CD4-positive, alpha-beta T cell (primary cell): ENCODE measurements at regions not wholly inside any gene's neighbourhood (a gene's known extent, or its start where the extent isn't known, plus 50 kb on each side); places are given as distances from the start of the nearest gene placed in this dataset.

Source experiments
- ATAC-seq: fragments of 200-7000 bp; cut with Tn5 transposase; one replicate; pipeline ENCODE4 v1.10.0; 2022; ENCODE audit warnings: mild to moderate bottlenecking; ENCODE audit not compliant: poor library complexity
- CTCF ChIA-PET: fragments of 350-600 bp; sonication (Branson Sonifier 250); formaldehyde crosslinking; loops from one replicate; lab custom pipeline; 2021; ENCODE audit warnings: antibody characterized with exemption, inconsistent platforms; lab: Charles Lee
- POLR2A ChIA-PET: fragments of 350-600 bp; sonication (Branson Sonifier 250); formaldehyde crosslinking; loops from one replicate; lab custom pipeline; 2021; ENCODE audit warnings: antibody characterized with exemption, inconsistent platforms; lab: Charles Lee
- DNase-seq, 14 experiments: peaks; one replicate each; pipeline ENCODE4 v3.0.0-alpha.2; 2013 to 2020; ENCODE audit warnings: mixed read lengths in 2 of 14
- H3K27ac ChIP-seq, 2 donors: one replicate each; pipeline versions ENCODE4 v1.5.1 to v1.7.0; 2013; ENCODE audit warnings: low read length in 2 of 2, low read depth in 1 of 2, mild to moderate bottlenecking in 1 of 2
- H3K27me3 ChIP-seq, 2 experiments: 1 replicate in 1 of 2; 2 replicates in 1 of 2; pipeline versions ENCODE4 v1.6.1 to v1.7.0; 2013; ENCODE audit warnings: low read length in 2 of 2, control low read depth in 1 of 2, mild to moderate bottlenecking in 1 of 2, moderate library complexity in 1 of 2; ENCODE audit not compliant: insufficient read depth in 2 of 2, control insufficient read depth in 1 of 2
- H3K36me3 ChIP-seq: one replicate; pipeline ENCODE4 v1.6.1; 2013; ENCODE audit warnings: low read length, control low read depth; ENCODE audit not compliant: insufficient read depth
- H3K4me1 ChIP-seq: one replicate; pipeline ENCODE4 v1.6.1; 2013; ENCODE audit warnings: low read length, control low read depth; ENCODE audit not compliant: insufficient read depth
- H3K4me3 ChIP-seq: one replicate; pipeline ENCODE4 v1.5.1; 2013; ENCODE audit warnings: mild to moderate bottlenecking, low read length, moderate library complexity
- H3K9me3 ChIP-seq, 2 experiments: 1 replicate in 1 of 2; 2 replicates in 1 of 2; pipeline versions ENCODE4 v1.6.1 to v1.7.0; 2013; ENCODE audit warnings: low read length in 2 of 2, mild to moderate bottlenecking in 2 of 2, control low read depth in 1 of 2, moderate library complexity in 1 of 2; ENCODE audit not compliant: control insufficient read depth in 1 of 2, insufficient read depth in 1 of 2
- H3K27ac Mint-ChIP-seq: one replicate; pipeline ENCODE4 v1.8.0; 2020; ENCODE audit warnings: mixed read lengths
- H3K27me3 Mint-ChIP-seq: one replicate; pipeline ENCODE4 v1.8.0; 2021; ENCODE audit warnings: mixed read lengths
- H3K36me3 Mint-ChIP-seq: one replicate; pipeline ENCODE4 v1.8.0; 2021; ENCODE audit warnings: low read depth, mixed read lengths
- H3K4me1 Mint-ChIP-seq: one replicate; pipeline ENCODE4 v1.8.0; 2021; ENCODE audit warnings: low read depth, mixed read lengths
- H3K4me3 Mint-ChIP-seq: one replicate; pipeline ENCODE4 v1.8.0; 2020; ENCODE audit warnings: mild to moderate bottlenecking, mixed read lengths
- H3K9me3 Mint-ChIP-seq: one replicate; pipeline ENCODE4 v1.8.0; 2020; ENCODE audit warnings: mixed read lengths
- intact Hi-C, 2 experiments: fragments of 100-400 bp; cut with DNase I in 1 of 2; cut with micrococcal nuclease in 1 of 2; formaldehyde crosslinking; loops; one replicate each; pipeline versions ENCODE4 v1.15.1 to v1.9.0; 2023 to 2025; cut with DNase I, micrococcal nuclease
- TF ChIP-seq, protein P1 (sequence below): fragments of 200-600 bp; IDR thresholded peaks from one replicate; pipeline ENCODE4 v1.8.0; 2022; ENCODE audit warnings: antibody characterized with exemption, mild to moderate bottlenecking

DNA sequence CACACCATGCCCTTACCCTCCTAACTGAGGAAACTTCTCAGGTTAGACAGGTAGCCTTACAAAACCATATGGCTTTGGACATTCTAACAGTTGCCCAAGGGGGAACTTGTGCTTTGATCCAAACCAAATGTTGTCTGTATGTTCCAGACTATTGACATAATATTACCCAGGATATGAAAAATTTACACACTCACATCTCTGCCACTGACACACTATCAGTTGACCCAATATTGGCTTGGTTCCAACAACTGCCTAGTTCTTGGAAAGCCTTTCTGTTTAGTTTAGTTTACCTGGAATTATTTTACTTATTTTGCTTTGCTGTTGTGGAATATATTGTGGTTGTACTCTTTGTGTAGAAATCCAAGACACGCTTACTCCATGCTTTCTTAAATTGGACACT lies 178.4 kb downstream of the RNF152 start:
- Histone ChIP-seq H3K9me3 (no peaks in the 10 kb centered on the region), H3K36me3 (no peaks in the 10 kb centered on the region), H3K27me3 (no peaks in the 10 kb centered on the region), H3K27ac (no peak overlapping the region), H3K4me3 (no peak overlapping the region), H3K4me1 (no peaks in the 10 kb centered on the region)
- peaks cover 21% of the 10 kb centered on the region for H3K27me3 Mint-ChIP-seq
- ChIA-PET CTCF (no interaction called here), POLR2A (no interaction called here)
- TF ChIP-seq, protein P1, sequence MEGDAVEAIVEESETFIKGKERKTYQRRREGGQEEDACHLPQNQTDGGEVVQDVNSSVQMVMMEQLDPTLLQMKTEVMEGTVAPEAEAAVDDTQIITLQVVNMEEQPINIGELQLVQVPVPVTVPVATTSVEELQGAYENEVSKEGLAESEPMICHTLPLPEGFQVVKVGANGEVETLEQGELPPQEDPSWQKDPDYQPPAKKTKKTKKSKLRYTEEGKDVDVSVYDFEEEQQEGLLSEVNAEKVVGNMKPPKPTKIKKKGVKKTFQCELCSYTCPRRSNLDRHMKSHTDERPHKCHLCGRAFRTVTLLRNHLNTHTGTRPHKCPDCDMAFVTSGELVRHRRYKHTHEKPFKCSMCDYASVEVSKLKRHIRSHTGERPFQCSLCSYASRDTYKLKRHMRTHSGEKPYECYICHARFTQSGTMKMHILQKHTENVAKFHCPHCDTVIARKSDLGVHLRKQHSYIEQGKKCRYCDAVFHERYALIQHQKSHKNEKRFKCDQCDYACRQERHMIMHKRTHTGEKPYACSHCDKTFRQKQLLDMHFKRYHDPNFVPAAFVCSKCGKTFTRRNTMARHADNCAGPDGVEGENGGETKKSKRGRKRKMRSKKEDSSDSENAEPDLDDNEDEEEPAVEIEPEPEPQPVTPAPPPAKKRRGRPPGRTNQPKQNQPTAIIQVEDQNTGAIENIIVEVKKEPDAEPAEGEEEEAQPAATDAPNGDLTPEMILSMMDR = no peak
- no peaks in the 10 kb centered on the region for H3K4me1 Mint-ChIP-seq
- no peaks in the 10 kb centered on the region for H3K9me3 Mint-ChIP-seq
- H3K4me3 Mint-ChIP-seq = no peak overlapping the region
- ATAC-seq (no peak), DNase-seq (no peak)
- H3K36me3 Mint-ChIP-seq = no peaks in the 10 kb centered on the region
- no peak overlapping the region for H3K27ac Mint-ChIP-seq
- intact Hi-C loops = no loop called here

DNA sequence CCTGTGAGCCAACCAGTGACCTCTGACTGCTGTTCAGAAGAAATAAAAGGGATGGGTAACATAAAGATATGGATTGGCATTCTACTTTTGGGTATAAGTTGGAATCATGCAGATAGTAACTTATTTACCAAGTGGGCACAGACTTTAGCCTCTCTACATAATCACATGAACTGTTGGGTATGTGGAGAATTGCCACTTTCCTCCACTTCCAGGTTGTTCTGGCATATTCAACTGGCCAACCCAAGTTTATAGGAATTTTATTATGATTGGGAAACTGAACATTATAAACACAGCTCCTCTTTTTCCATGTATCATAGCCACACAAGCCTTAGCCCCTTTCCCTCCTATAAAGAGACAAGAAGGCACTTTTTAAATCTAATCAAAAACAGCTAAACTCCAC lies 179.3 kb downstream of the RNF152 start:
- ChIA-PET POLR2A (no interaction called here), CTCF (no interaction called here)
- no peak overlapping the region for H3K27ac Mint-ChIP-seq
- Histone ChIP-seq H3K36me3 (no peaks in the 10 kb centered on the region), H3K27me3 (no peaks in the 10 kb centered on the region), H3K4me1 (no peaks in the 10 kb centered on the region), H3K4me3 (no peak overlapping the region), H3K27ac (no peak overlapping the region), H3K9me3 (no peaks in the 10 kb centered on the region)
- H3K27me3 Mint-ChIP-seq = peaks cover 14% of the 10 kb centered on the region
- intact Hi-C loops = no loop called here
- TF ChIP-seq, protein P1 = no peak
- H3K4me3 Mint-ChIP-seq = no peak overlapping the region
- H3K36me3 Mint-ChIP-seq = no peaks in the 10 kb centered on the region
- DNase-seq = no peak
- H3K9me3 Mint-ChIP-seq = no peaks in the 10 kb centered on the region
- no peaks in the 10 kb centered on the region for H3K4me1 Mint-ChIP-seq
- no peak for ATAC-seq

DNA sequence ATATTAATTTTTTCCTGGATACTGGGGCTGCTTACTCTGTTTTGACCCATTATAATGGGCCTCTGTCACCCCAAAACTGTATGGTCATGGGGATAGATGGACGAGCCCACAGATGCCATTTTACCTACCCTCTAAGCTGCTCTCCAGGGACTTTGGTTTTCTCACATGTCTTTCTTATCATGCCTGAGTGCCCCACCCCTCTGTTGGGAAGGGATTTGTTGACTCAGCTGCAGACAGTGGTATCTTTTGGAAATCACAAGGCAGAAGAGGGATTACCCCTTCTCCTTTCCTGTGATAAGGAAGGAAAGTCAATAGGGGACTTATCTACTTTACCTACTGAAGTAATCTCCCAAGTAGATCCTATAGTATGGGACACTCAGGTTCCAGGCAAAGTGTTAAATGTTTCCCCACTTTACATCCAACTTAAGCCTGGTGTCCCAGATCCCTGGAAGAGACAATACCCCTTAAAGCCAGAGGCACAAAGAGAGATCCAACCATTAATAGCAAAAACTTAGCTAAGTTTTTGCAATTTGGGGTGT lies 182.7 kb downstream of the RNF152 start:
- H3K4me3 Mint-ChIP-seq = no peak overlapping the region
- intact Hi-C loops = no loop called here
- no peaks in the 10 kb centered on the region for H3K9me3 Mint-ChIP-seq
- no peak for DNase-seq
- H3K27me3 ChIP-seq = peaks cover 0 to 7% of the 10 kb centered on the region in 2 experiments
- no peak overlapping the region for H3K27ac ChIP-seq
- ATAC-seq = no peak
- no peaks in the 10 kb centered on the region for H3K36me3 Mint-ChIP-seq
- H3K4me3 ChIP-seq = no peak overlapping the region
- CTCF ChIA-PET = interaction anchor here (1.1 kb wide), 1 partner anchor 8 kb away, joined by 3 read pairs; no protein-coding TSS in a partner anchor
- no peaks in the 10 kb centered on the region for H3K4me1 ChIP-seq
- H3K27ac Mint-ChIP-seq = no peak overlapping the region
- H3K4me1 Mint-ChIP-seq = no peaks in the 10 kb centered on the region
- TF ChIP-seq, protein P1 = no peak
- no peaks in the 10 kb centered on the region for H3K36me3 ChIP-seq
- no peaks in the 10 kb centered on the region for H3K9me3 ChIP-seq
- POLR2A ChIA-PET = no interaction called here
- peaks cover 21% of the 10 kb centered on the region for H3K27me3 Mint-ChIP-seq
